HepG2 (cell line): ENCODE measurements at regions not wholly inside any gene's neighbourhood (a gene's known extent, or its start where the extent isn't known, plus 50 kb on each side); places are given as distances from the start of the nearest gene placed in this dataset.

Experiments
- ATAC-seq: fragments of 200-7000 bp; cut with Tn5 transposase; 3 replicates; pipeline ENCODE4 v1.9.1; 2020; ENCODE audit warnings: mild to moderate bottlenecking, moderate library complexity
- BruUV-seq: library from RNA; stranded (reverse); fragments of 400-500 nt; replicated peaks from 2 replicates; lab custom pipeline; 2021; lab: Mats Ljungman, UMichigan
- CTCF ChIA-PET: fragments of 300-600 bp; formaldehyde crosslinking; extraction: SDS; loops from one replicate; lab custom pipeline; 2021; ENCODE audit warnings: low total read pairs, inconsistent platforms, low intra/inter-chr PET ratio; lab: Yijun Ruan, JAX
- POLR2A ChIA-PET: fragments of 350-600 bp; sonication (Branson Sonifier 250); formaldehyde crosslinking; loops from one replicate; lab custom pipeline; 2020; ENCODE audit warnings: antibody characterized with exemption, inconsistent platforms; lab: Yijun Ruan, JAX
- DNase-seq: peaks from one replicate; pipeline ENCODE4 v3.0.0-alpha.2; 2015; ENCODE audit warnings: low spot score
- FAIRE-seq: peaks from 3 replicates; lab custom pipeline; 2011; peaks lifted over from hg19 to GRCh38; lab: Jason Lieb, UNC
- H2AFZ ChIP-seq: one replicate; pipeline ENCODE4 v1.6.1; 2011; ENCODE audit warnings: low read length, inconsistent platforms
- H3K27ac ChIP-seq: fragments of 300-600 bp; 3 replicates; pipeline ENCODE4 v1.8.0; 2011; ENCODE audit warnings: mixed run types, mild to moderate bottlenecking, mixed read lengths, low read length, inconsistent platforms; ENCODE audit not compliant: insufficient read depth; ENCODE audit errors: extremely low read length
- H3K27me3 ChIP-seq, 2 experiments: fragments of 200-600 bp in 1 of 2; 2 replicates in 1 of 2; 3 replicates in 1 of 2; pipeline versions ENCODE4 v1.6.0 to v1.8.0; 2011; ENCODE audit warnings: low read length in 2 of 2, mild to moderate bottlenecking in 2 of 2, moderate library complexity in 2 of 2, inconsistent platforms in 1 of 2; ENCODE audit not compliant: insufficient read depth in 2 of 2, control insufficient read depth in 1 of 2
- H3K36me3 ChIP-seq, 2 experiments: fragments of 200-600 bp in 1 of 2; replicated peaks in 1 of 2; 2 replicates in 1 of 2; 3 replicates in 1 of 2; pipeline versions ENCODE4 v1.5.1 to v1.8.0; 2011; ENCODE audit warnings: low read length in 2 of 2, inconsistent platforms in 1 of 2; ENCODE audit not compliant: insufficient read depth in 2 of 2, control insufficient read depth in 1 of 2
- H3K4me1 ChIP-seq: 2 replicates; pipeline ENCODE4 v1.5.1; 2012; ENCODE audit warnings: low read length, inconsistent platforms; ENCODE audit not compliant: insufficient read depth
- H3K4me2 ChIP-seq: 2 replicates; pipeline ENCODE4 v1.6.0; 2011; ENCODE audit warnings: low read depth, low read length, inconsistent platforms
- H3K4me3 ChIP-seq, 3 experiments: fragments of 200-600 bp in 1 of 3; sonication (generic), shearing (Covaris generic) in 1 of 3; replicated peaks in 1 of 3; 2 replicates each; pipeline ENCODE4 v1.5.1; 2011 to 2016; ENCODE audit warnings: low read length in 3 of 3, inconsistent platforms in 2 of 3, low read depth in 2 of 3, mild to moderate bottlenecking in 2 of 3, control low read depth in 1 of 3, mixed read lengths in 1 of 3; ENCODE audit not compliant: insufficient read depth in 1 of 3
- H3K79me2 ChIP-seq: one replicate; pipeline ENCODE4 v1.6.1; 2011; ENCODE audit warnings: low read length, inconsistent platforms; ENCODE audit not compliant: insufficient read depth
- H3K9ac ChIP-seq: 2 replicates; pipeline ENCODE4 v1.6.0; 2011; ENCODE audit warnings: mild to moderate bottlenecking, low read depth, low read length, inconsistent platforms; ENCODE audit not compliant: insufficient read depth
- H3K9me3 ChIP-seq: 2 replicates; pipeline ENCODE4 v1.5.1; 2012; ENCODE audit warnings: mild to moderate bottlenecking, low read length
- H4K20me1 ChIP-seq: 2 replicates; pipeline ENCODE4 v1.6.0; 2011; ENCODE audit warnings: inconsistent platforms, mild to moderate bottlenecking, low read length, moderate library complexity; ENCODE audit not compliant: insufficient read depth
- ERF ChIP-seq: IDR thresholded peaks from 2 replicates; pipeline ENCODE4 v1.6.1; 2018; ENCODE audit warnings: missing biosample characterization, missing genetic modification reagents
- ETV6 ChIP-seq: sonication (generic); formaldehyde crosslinking; conservative IDR thresholded peaks from 2 replicates; pipeline ENCODE4 v1.4.0; 2020; ENCODE audit warnings: missing genetic modification reagents
- KDM6A ChIP-seq: IDR thresholded peaks from 2 replicates; pipeline ENCODE4 v1.6.1; 2016; ENCODE audit warnings: low read depth
- NONO ChIP-seq, 2 experiments: fragments of 450-650 bp in 1 of 2; sonication (generic) in 1 of 2; formaldehyde crosslinking in 1 of 2; IDR thresholded peaks in 1 of 2; conservative IDR thresholded peaks in 1 of 2; 2 replicates each; pipeline versions ENCODE4 v1.6.1 to v1.8.0; 2017 to 2022; ENCODE audit warnings: mild to moderate bottlenecking in 1 of 2, missing genetic modification reagents in 1 of 2, moderate library complexity in 1 of 2
- SNAI1 ChIP-seq: sonication (generic); formaldehyde crosslinking; IDR thresholded peaks from 2 replicates; pipeline ENCODE4 v1.5.0; 2020; ENCODE audit warnings: mild to moderate bottlenecking, missing genetic modification reagents, borderline replicate concordance
- ZNF101 ChIP-seq: sonication (generic); formaldehyde crosslinking; IDR thresholded peaks from 2 replicates; pipeline ENCODE4 v1.4.0; 2020; ENCODE audit warnings: mild to moderate bottlenecking, low read depth, missing genetic modification reagents, borderline replicate concordance
- ZNF232 ChIP-seq: sonication (generic); formaldehyde crosslinking; IDR thresholded peaks from 2 replicates; pipeline ENCODE4 v1.4.0; 2020; ENCODE audit warnings: missing genetic modification reagents, borderline replicate concordance
- ZNF775 ChIP-seq: sonication (generic); formaldehyde crosslinking; IDR thresholded peaks from 2 replicates; pipeline ENCODE4 v1.4.0; 2020; ENCODE audit warnings: missing genetic modification reagents, mild to moderate bottlenecking, moderate library complexity, borderline replicate concordance
- WGBS: methylation state at CpG from one replicate; pipeline ENCODE4 v1.1.6; 2017; ENCODE audit warnings: low lambda C conversion rate; 5-methylcytosine and 5-hydroxymethylcytosine counted together
- in situ Hi-C: cut with HindIII; loops from 2 replicates; pipeline ENCODE4 v1.10.0; 2017; ENCODE audit warnings: low pct_unique_long_range_greater_than_20kb; ENCODE audit not compliant: extremely low pct_ligation_motif_present
- intact Hi-C: fragments of 100-400 bp; cut with micrococcal nuclease; formaldehyde crosslinking; loops from one replicate; pipeline ENCODE4 v1.10.0; 2022; ENCODE audit not compliant: unreplicated experiment
- TF ChIP-seq, protein P1 (sequence below): sonication (generic); formaldehyde crosslinking; IDR thresholded peaks from 2 replicates; pipeline ENCODE4 v1.4.0; 2020; ENCODE audit warnings: mild to moderate bottlenecking, missing genetic modification reagents

- H3K4me2 ChIP-seq = no peak overlapping the region
- no peak overlapping the region for H3K4me3 ChIP-seq
- no peak overlapping the region for H3K9ac ChIP-seq
- no peak overlapping the region for H2AFZ ChIP-seq
- no peaks in the 10 kb centered on the region for H4K20me1 ChIP-seq
- WGBS = 2% methylated on average over 5 of the region's 5 CpGs
- BruUV-seq = no TSS peak
- H3K4me1 ChIP-seq = no peaks in the 10 kb centered on the region
- ChIA-PET POLR2A (no interaction called here), CTCF (no interaction called here)
- H3K27ac ChIP-seq = no peak overlapping the region
- no peaks in the 10 kb centered on the region for H3K79me2 ChIP-seq
- no peak for FAIRE-seq
- no peaks in the 10 kb centered on the region for H3K36me3 ChIP-seq
- TF ChIP-seq ERF (CRISPR knock-in tag) (no peak), ETV6 (CRISPR knock-in tag) (no peak), NONO (IDR thresholded peaks at IDR 0.05) (no peak), NONO (CRISPR knock-in tag; conservative IDR thresholded peaks at IDR 0.05) (no peak), SNAI1 (CRISPR knock-in tag) (no peak), ZNF775 (no peak), ZNF232 (CRISPR knock-in tag) (no peak), KDM6A (no peak), ZNF101 (CRISPR knock-in tag) (no peak)
- TF ChIP-seq, protein P1, sequence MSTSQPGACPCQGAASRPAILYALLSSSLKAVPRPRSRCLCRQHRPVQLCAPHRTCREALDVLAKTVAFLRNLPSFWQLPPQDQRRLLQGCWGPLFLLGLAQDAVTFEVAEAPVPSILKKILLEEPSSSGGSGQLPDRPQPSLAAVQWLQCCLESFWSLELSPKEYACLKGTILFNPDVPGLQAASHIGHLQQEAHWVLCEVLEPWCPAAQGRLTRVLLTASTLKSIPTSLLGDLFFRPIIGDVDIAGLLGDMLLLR = no peak
- in situ Hi-C loops = no loop called here
- H3K9me3 ChIP-seq = no peaks in the 10 kb centered on the region
- no peaks in the 10 kb centered on the region for H3K27me3 ChIP-seq
- DNase-seq = no peak
- intact Hi-C loops = no loop called here
- ATAC-seq = no peak
These were observed 554.3 kb upstream of the MIS18BP1 start for GRCh38 chr14:45807178-45807899.
